MM.1S (cell line): ENCODE measurements at regions not wholly inside any gene's neighbourhood (a gene's known extent, or its start where the extent isn't known, plus 50 kb on each side); places are given as distances from the start of the nearest gene placed in this dataset.
"Not testable (repeated sequence)": the region's sequence is repeated elsewhere in the genome, so short reads cannot be mapped to it uniquely, and the experiment has no call there.

Experiments
- EZH2 ChIP-seq: fragments of 300-600 bp; sonication (generic); optimal IDR thresholded peaks from 2 replicates; pipeline ENCODE3; 2017; ENCODE audit warnings: low read depth, mild to moderate bottlenecking, antibody characterized with exemption, low read length, mixed read lengths
- EZH2phosphoT487 ChIP-seq: fragments of 300-600 bp; sonication (generic); IDR thresholded peaks from 2 replicates; pipeline ENCODE4 v1.6.1; 2018; ENCODE audit warnings: antibody characterized with exemption, low read length
- TF ChIP-seq, protein P1 (sequence below): fragments of 300-600 bp; sonication (generic); IDR thresholded peaks from 2 replicates; pipeline ENCODE4 v1.5.1; 2016; ENCODE audit warnings: antibody characterized with exemption, low read length, mixed read lengths

GRCh38 chr17:15802917-15803316 is 70.8 kb downstream of the TBC1D26 start:
- TF ChIP-seq, protein P1, sequence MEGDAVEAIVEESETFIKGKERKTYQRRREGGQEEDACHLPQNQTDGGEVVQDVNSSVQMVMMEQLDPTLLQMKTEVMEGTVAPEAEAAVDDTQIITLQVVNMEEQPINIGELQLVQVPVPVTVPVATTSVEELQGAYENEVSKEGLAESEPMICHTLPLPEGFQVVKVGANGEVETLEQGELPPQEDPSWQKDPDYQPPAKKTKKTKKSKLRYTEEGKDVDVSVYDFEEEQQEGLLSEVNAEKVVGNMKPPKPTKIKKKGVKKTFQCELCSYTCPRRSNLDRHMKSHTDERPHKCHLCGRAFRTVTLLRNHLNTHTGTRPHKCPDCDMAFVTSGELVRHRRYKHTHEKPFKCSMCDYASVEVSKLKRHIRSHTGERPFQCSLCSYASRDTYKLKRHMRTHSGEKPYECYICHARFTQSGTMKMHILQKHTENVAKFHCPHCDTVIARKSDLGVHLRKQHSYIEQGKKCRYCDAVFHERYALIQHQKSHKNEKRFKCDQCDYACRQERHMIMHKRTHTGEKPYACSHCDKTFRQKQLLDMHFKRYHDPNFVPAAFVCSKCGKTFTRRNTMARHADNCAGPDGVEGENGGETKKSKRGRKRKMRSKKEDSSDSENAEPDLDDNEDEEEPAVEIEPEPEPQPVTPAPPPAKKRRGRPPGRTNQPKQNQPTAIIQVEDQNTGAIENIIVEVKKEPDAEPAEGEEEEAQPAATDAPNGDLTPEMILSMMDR = not testable (repeated sequence)
- not testable (repeated sequence) for TF ChIP-seq EZH2phosphoT487, EZH2
